Peyer's patch (tissue), 4 donors: ENCODE measurements at regions not wholly inside any gene's neighbourhood (a gene's known extent, or its start where the extent isn't known, plus 50 kb on each side); places are given as distances from the start of the nearest gene placed in this dataset.

Experiments used
- DNase-seq, 3 donors: peaks; one replicate each; pipeline ENCODE4 v3.0.0-alpha.2; 2017 to 2019
- H3K27ac ChIP-seq, 4 donors: fragments of 200-600 bp; sonication (generic); one replicate each; pipeline ENCODE4 v1.5.1; 2016 to 2019
- H3K27me3 ChIP-seq, 2 donors: fragments of 200-600 bp; sonication (generic); one replicate each; pipeline ENCODE4 v1.5.1; 2019
- H3K36me3 ChIP-seq, 3 donors: fragments of 200-600 bp; sonication (generic); one replicate each; pipeline ENCODE4 v1.5.1; 2016 to 2019
- H3K4me1 ChIP-seq, 4 donors: fragments of 200-600 bp; sonication (generic); one replicate each; pipeline ENCODE4 v1.5.1; 2016 to 2019
- H3K4me3 ChIP-seq, 4 donors: fragments of 200-600 bp; sonication (generic); 1 replicate in 3 of 4; 2 replicates in 1 of 4; pipeline ENCODE4 v1.5.1; 2016 to 2019; ENCODE audit warnings: mild to moderate bottlenecking in 1 of 4
- H3K9me3 ChIP-seq, 4 donors: fragments of 200-600 bp; sonication (generic); one replicate each; pipeline ENCODE4 v1.5.1; 2016 to 2019; ENCODE audit warnings: mild to moderate bottlenecking in 1 of 4
- CTCF ChIP-seq, 6 experiments: fragments of 450-650 bp in 4 of 6; fragments of 200-600 bp in 2 of 6; sonication (generic) in 1 of 6; IDR thresholded peaks; one replicate each; pipeline ENCODE4 v1.5.1; 2017 to 2019; ENCODE audit warnings: antibody characterized with exemption in 6 of 6, mild to moderate bottlenecking in 3 of 6, moderate library complexity in 1 of 6
- POLR2A ChIP-seq, 2 donors: fragments of 450-650 bp; IDR thresholded peaks; one replicate each; pipeline ENCODE4 v1.5.1; 2017; ENCODE audit warnings: antibody characterized with exemption in 2 of 2, mild to moderate bottlenecking in 2 of 2, moderate library complexity in 2 of 2

DNA sequence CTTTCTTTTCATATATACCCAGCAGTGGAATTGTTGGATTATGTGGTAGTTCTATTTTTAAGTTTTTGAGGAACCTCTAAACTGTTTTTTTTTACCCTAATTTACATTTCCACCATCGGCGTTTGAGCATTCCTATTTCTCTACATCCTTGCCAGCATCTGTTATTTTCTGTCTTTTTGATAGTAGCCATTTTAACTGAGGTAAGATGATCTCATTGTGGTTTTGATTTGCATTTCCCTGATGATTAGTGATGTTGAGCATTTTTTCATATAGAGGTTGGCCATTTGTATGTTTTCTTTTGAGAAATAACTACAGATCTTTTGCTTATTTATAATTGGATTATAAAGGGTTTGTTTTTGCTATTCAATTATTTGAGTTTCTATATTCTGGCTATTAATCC lies 71.7 kb upstream of the TNC start:
- Histone ChIP-seq H3K4me1 (peaks cover 0 to 9% (median 4%) of the 10 kb centered on the region in 4 donors), H3K27ac (no peak overlapping the region), H3K36me3 (no peaks in the 10 kb centered on the region), H3K4me3 (no peak overlapping the region), H3K9me3 (no peaks in the 10 kb centered on the region), H3K27me3 (no peaks in the 10 kb centered on the region)
- TF ChIP-seq POLR2A (IDR thresholded peaks at IDR 0.05) = no peak
- no peak for TF ChIP-seq CTCF (IDR thresholded peaks at IDR 0.05)
- DNase-seq = no peak

GRCh38 chr9:115191667-115192066 lies 73.7 kb upstream of the TNC start:
- DNase-seq = no peak
- Histone ChIP-seq H3K4me1 (peaks cover 0 to 9% (median 4%) of the 10 kb centered on the region in 4 donors), H3K27me3 (no peaks in the 10 kb centered on the region), H3K9me3 (no peaks in the 10 kb centered on the region), H3K36me3 (no peaks in the 10 kb centered on the region), H3K27ac (no peak overlapping the region), H3K4me3 (no peak overlapping the region)
- no peak for TF ChIP-seq POLR2A (IDR thresholded peaks at IDR 0.05)

- Histone ChIP-seq H3K4me1 (peaks cover 0 to 9% (median 4%) of the 10 kb centered on the region in 4 donors), H3K4me3 (no peak overlapping the region), H3K36me3 (no peaks in the 10 kb centered on the region), H3K27ac (no peak overlapping the region), H3K27me3 (no peaks in the 10 kb centered on the region), H3K9me3 (no peaks in the 10 kb centered on the region)
- TF ChIP-seq CTCF (IDR thresholded peaks at IDR 0.05) (peak in 2 of 6 experiments; percentile 4 to 6), POLR2A (IDR thresholded peaks at IDR 0.05) (no peak)
- no peak for DNase-seq
Observed at GRCh38 chr9:115192280-115192679, 74.3 kb upstream of the TNC start.

DNA sequence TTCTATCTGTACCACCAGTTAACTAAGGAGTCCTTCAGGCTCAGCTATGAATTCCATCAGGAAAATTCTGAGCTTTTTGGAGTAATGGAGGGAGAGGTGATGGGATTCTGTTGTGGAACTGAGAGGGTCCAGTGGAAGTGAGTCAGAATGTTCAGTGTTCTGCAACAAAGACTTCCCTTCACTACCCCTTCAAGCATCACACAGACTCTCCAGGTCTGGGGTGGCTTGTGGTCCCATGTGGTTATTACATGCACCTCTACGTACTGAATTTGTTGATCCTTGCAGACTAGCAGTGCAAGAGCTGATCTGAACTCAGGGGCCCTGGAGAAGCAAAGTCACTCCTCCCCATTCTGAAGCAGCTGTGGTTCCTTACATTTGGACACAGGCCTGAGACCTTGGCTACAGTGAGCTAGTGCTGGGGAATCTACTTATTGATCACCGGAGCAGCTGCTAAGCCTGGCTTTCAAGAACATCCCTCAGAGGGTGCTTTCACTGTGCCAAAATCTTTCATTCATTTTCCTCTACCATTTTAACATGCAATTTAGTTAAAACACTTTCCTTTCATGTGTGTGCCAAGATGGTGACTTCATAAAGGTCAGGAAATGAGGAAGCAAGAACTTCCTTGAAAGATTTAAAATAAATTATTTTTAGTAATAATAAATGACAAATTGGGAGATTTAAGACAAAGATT lies 75.0 kb upstream of the TNC start:
- no peak for TF ChIP-seq CTCF (IDR thresholded peaks at IDR 0.05)
- no peak for TF ChIP-seq POLR2A (IDR thresholded peaks at IDR 0.05)
- Histone ChIP-seq H3K9me3 (no peaks in the 10 kb centered on the region), H3K36me3 (no peaks in the 10 kb centered on the region), H3K4me1 (peaks cover 0 to 9% (median 4%) of the 10 kb centered on the region in 4 donors), H3K4me3 (no peak overlapping the region), H3K27me3 (no peaks in the 10 kb centered on the region), H3K27ac (no peak overlapping the region)
- no peak for DNase-seq

DNA sequence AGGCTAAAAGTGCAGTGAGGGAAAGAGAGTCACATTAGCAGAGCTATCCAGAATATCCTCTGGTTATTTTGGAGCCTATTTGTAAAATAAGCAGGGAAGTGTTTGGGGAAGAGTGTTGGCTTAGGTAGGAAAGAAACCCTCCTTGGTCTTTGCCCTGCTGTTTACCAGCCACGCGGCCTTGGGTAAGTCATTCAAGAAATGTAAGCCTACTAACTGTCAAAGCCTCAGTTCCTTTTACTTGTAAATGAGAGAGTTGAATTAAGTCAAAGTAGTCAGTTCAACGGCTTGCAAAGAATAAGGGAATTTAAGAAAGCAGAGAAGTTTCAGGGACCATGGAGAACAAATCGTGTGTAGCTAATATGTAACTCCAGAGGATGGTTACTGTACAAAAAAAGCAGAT lies 75.8 kb upstream of the TNC start:
- Histone ChIP-seq H3K4me1 (peaks cover 0 to 9% (median 4%) of the 10 kb centered on the region in 4 donors), H3K4me3 (no peak overlapping the region), H3K9me3 (no peaks in the 10 kb centered on the region), H3K36me3 (no peaks in the 10 kb centered on the region), H3K27ac (no peak overlapping the region), H3K27me3 (no peaks in the 10 kb centered on the region)
- no peak for DNase-seq
- TF ChIP-seq CTCF (IDR thresholded peaks at IDR 0.05) (no peak), POLR2A (IDR thresholded peaks at IDR 0.05) (no peak)

GRCh38 chr9:115194216-115194615 lies 76.3 kb upstream of the TNC start:
- Histone ChIP-seq H3K27me3 (no peaks in the 10 kb centered on the region), H3K4me1 (peaks cover 0 to 9% (median 4%) of the 10 kb centered on the region in 4 donors), H3K36me3 (no peaks in the 10 kb centered on the region), H3K9me3 (no peaks in the 10 kb centered on the region), H3K27ac (no peak overlapping the region), H3K4me3 (no peak overlapping the region)
- no peak for DNase-seq
- TF ChIP-seq CTCF (IDR thresholded peaks at IDR 0.05) = no peak
- TF ChIP-seq POLR2A (IDR thresholded peaks at IDR 0.05) = no peak
